VCaP (cell line): ENCODE measurements at regions not wholly inside any gene's neighbourhood (a gene's known extent, or its start where the extent isn't known, plus 50 kb on each side); places are given as distances from the start of the nearest gene placed in this dataset.

Experiments
- H3K27ac ChIP-seq: fragments of 450-650 bp; 2 replicates; pipeline ENCODE4 v1.5.1; 2017
- TF ChIP-seq, protein P1 (sequence below): fragments of 450-650 bp; conservative IDR thresholded peaks from 2 replicates; pipeline ENCODE4 v1.5.1; 2017; ENCODE audit warnings: mild to moderate bottlenecking, moderate library complexity

DNA sequence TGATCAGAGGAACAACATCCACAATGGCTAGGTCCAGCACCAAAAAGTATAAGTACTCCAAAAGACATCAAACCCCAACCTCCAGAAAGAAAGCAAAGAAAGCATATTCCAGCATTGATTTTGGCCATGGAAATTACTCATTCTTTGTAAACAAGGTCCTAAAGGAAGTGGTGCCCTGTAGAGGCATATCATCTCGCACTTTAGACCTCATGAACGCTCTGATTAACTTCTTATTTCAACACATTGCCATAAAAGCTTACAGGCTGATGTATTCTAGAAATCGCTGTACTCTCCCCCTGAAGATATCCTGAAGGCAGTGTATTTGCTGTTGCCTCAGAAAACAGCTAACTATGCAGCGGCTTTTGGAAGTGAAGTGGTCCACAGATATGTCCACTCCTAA, 82.7 kb upstream of the TNPO1 start:
- TF ChIP-seq, protein P1, sequence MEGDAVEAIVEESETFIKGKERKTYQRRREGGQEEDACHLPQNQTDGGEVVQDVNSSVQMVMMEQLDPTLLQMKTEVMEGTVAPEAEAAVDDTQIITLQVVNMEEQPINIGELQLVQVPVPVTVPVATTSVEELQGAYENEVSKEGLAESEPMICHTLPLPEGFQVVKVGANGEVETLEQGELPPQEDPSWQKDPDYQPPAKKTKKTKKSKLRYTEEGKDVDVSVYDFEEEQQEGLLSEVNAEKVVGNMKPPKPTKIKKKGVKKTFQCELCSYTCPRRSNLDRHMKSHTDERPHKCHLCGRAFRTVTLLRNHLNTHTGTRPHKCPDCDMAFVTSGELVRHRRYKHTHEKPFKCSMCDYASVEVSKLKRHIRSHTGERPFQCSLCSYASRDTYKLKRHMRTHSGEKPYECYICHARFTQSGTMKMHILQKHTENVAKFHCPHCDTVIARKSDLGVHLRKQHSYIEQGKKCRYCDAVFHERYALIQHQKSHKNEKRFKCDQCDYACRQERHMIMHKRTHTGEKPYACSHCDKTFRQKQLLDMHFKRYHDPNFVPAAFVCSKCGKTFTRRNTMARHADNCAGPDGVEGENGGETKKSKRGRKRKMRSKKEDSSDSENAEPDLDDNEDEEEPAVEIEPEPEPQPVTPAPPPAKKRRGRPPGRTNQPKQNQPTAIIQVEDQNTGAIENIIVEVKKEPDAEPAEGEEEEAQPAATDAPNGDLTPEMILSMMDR: no peak
- no peak overlapping the region for H3K27ac ChIP-seq

DNA sequence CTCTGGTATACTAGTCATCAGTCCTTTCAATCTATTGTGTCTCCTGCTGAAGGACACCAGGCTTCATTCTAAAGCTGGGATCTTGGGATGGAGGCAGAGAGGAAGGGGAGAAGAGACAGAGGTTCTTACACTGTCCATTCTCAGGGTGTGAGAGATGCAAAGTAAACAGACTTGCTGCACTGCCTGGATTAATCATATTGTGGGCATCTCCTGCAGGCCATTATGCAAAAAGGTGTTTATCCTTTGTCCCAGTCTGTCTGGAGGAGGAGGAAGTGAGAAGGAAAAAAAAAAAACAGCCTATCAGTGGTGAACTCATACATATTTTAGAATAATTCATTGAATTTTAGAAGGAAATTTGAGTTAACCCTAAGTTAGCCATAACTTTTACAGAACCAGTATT, 92.9 kb upstream of the TNPO1 start:
- H3K27ac ChIP-seq: no peak overlapping the region
- TF ChIP-seq, protein P1: no peak

DNA sequence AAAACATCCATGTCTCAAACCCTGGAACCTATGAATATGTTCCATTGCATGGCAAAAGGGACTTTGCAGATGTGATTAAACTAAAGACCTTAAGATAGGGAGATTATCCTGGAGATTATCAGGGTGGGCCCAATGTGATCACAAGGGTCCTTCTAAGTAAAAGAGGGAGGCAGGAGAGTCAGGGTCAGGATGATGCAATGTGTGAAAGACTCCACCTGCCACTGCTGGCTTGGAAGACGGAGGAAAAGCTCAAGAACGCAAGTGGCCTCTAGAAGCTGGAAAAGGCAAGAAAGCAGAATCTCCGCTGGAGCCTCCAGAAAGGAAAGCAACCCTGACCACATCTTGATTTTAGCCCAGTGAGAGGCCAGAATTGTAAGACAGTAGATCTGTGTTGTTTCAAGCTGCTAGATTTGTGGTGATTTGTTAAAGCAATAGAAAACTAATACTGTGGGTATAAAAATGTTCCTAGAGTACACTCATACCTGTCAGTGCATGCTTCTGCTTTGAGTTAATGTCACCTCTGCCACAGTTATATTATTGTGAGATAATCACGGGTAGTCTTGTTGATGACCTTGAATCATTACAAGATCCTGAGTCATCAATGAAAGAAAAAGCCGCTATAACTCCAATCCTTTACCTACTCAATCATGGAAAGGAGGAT, 93.5 kb upstream of the TNPO1 start:
- no peak overlapping the region for H3K27ac ChIP-seq

DNA sequence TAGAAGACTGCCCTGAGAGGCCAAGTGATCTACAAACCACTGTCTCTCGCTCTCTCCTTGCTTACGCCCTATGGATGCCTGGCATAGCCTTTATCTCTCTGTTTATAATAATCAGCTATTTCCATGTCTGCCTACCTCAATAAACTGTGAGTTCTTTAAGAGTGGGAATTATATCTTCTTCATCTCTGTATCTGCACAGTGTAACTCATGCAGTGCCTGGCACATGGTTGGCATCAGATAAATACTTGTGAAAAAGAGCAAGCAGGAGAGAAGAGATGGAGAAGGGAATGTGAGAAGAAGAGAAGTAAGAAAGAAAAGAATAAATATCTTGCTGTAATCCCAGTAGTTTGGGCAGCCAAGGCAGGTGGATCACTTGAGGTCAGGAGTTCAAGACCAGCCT, 94.6 kb upstream of the TNPO1 start:
- TF ChIP-seq, protein P1: no peak
- H3K27ac ChIP-seq: no peak overlapping the region

More for the DNA sequence above, 93.5 kb upstream of the TNPO1 start:
- TF ChIP-seq, protein P1: no peak

DNA sequence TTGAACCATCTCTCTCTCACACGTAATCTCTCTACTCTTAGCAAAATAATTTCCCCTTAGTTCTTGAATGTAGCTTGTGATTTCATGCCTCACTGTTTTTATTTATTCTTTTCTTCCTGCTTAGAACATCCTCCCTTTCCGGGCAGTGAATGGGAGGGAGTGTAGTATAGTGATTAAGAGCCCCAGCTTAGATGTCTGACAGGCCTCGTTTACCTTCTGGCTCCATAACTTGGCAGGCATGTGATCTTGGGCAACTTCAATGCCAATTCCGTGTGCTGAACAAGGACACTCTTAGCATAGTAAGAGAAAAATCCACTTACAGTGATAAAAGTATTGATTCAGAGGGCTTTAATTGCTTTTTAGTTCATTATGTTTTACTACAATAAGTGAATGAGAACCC, 96.3 kb upstream of the TNPO1 start:
- H3K27ac ChIP-seq: no peak overlapping the region
- TF ChIP-seq, protein P1: no peak

DNA sequence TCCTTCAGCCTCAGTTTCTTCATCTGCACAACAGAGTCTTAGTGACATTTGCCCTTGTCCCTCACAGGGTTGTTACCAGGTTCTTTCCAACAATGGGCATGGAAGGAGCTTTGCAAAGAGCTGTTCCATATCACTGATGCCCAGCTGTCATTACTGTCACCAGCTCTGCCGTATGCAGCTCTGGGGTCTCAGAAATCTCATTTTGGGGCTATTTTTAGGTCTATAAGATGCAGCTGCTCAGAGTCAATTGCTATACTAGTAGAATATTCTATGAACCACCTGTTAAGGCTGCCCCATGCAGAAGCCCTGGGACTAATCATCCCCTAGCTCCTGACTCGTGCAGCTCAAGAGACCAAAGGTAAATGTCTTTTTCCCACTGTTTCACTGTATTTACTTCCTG, 105.1 kb upstream of the TNPO1 start:
- H3K27ac ChIP-seq: no peak overlapping the region
- TF ChIP-seq, protein P1: no peak

DNA sequence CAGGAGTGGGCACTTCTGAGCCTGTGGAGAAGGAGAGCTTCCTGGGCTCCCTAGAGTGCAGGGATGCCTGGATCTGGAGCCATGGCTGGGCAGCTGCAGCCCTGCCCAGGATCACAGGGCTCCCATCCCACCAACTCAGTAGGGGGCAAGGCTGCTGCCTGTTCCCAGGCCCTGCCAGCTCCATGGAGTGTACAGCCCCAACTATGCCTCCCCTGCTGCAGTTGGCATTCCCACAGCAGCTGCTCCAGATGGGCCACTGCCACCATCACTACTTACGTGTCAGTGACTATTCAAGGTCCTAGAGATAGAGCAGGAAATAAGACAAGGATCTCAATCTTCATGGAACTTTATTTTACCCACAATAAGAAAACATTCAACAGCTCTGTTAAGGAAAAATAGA, 107.1 kb upstream of the TNPO1 start:
- no peak overlapping the region for H3K27ac ChIP-seq
- TF ChIP-seq, protein P1: no peak
